ENCODE measurements at regions not wholly inside any gene's neighbourhood (a gene's known extent, or its start where the extent isn't known, plus 50 kb on each side); places are given as distances from the start of the nearest gene placed in this dataset.

GRCh38 chr3:20914310-20914709, 728.3 kb upstream of the SGO1 start:
- CTCF ChIA-PET, result no interaction called here
- no peak for DNase-seq (ENCODE audit: extremely low spot score)
- POLR2A ChIA-PET, result no interaction called here
- no peak for TF ChIP-seq SP1 (IDR thresholded peaks at IDR 0.05)
- TF ChIP-seq ARNT (IDR thresholded peaks at IDR 0.05), result no peak
- no peak for TF ChIP-seq ZNF384 (IDR thresholded peaks at IDR 0.05)
- no peak for TF ChIP-seq FOXM1 (IDR thresholded peaks at IDR 0.05; ENCODE audit: borderline replicate concordance)
- TF ChIP-seq FOXK2 (IDR thresholded peaks at IDR 0.05), result no peak
- no peak for TF ChIP-seq TARDBP (IDR thresholded peaks at IDR 0.05)
- no peak for TF ChIP-seq ELF4 (IDR thresholded peaks at IDR 0.05)
- TF ChIP-seq SUZ12 (IDR thresholded peaks at IDR 0.05), result no peak
- TF ChIP-seq PKNOX1 (IDR thresholded peaks at IDR 0.05), result no peak
- no peak for TF ChIP-seq LEF1 (IDR thresholded peaks at IDR 0.05; ENCODE audit: borderline replicate concordance)
- TF ChIP-seq HDGF (IDR thresholded peaks at IDR 0.05; ENCODE audit: borderline replicate concordance), result no peak
- TF ChIP-seq NFRKB (IDR thresholded peaks at IDR 0.05), result no peak
- no peak for TF ChIP-seq BHLHE40 (IDR thresholded peaks at IDR 0.05; ENCODE audit: borderline replicate concordance)
- TF ChIP-seq FOXA1 (IDR thresholded peaks at IDR 0.05), result no peak

GRCh38 chr3:20912406-20912805, 726.4 kb upstream of the SGO1 start:
- DNase-seq (ENCODE audit: extremely low spot score), result no peak
- CTCF ChIA-PET, result no interaction called here
- TF ChIP-seq PKNOX1 (IDR thresholded peaks at IDR 0.05) (no peak), ZNF384 (IDR thresholded peaks at IDR 0.05) (no peak), TARDBP (IDR thresholded peaks at IDR 0.05) (no peak), FOXA1 (IDR thresholded peaks at IDR 0.05) (no peak), ELF4 (IDR thresholded peaks at IDR 0.05) (no peak), FOXK2 (IDR thresholded peaks at IDR 0.05) (no peak), FOXM1 (IDR thresholded peaks at IDR 0.05; ENCODE audit: borderline replicate concordance) (no peak), L3MBTL2 (conservative IDR thresholded peaks at IDR 0.05) (no peak), LEF1 (IDR thresholded peaks at IDR 0.05; ENCODE audit: borderline replicate concordance) (no peak), HDGF (IDR thresholded peaks at IDR 0.05; ENCODE audit: borderline replicate concordance) (no peak), CTBP1 (IDR thresholded peaks at IDR 0.05; ENCODE audit: borderline replicate concordance) (no peak), BHLHE40 (IDR thresholded peaks at IDR 0.05; ENCODE audit: borderline replicate concordance) (no peak), NFRKB (IDR thresholded peaks at IDR 0.05) (no peak)
- POLR2A ChIA-PET, result no interaction called here

- CTCF ChIA-PET, result interaction anchor here (0.5 kb wide), 1 partner anchor 379 kb away, joined by 3 read pairs; no protein-coding TSS in a partner anchor
- DNase-seq (ENCODE audit: extremely low spot score), result no peak
- POLR2A ChIA-PET, result no interaction called here
These were observed 723.5 kb upstream of the SGO1 start for GRCh38 chr3:20909511-20909910.

GRCh38 chr3:20905210-20905805, 719.3 kb upstream of the SGO1 start:
- no peak for DNase-seq (ENCODE audit: extremely low spot score)
- TF ChIP-seq ELF4 (IDR thresholded peaks at IDR 0.05) (no peak), NFRKB (IDR thresholded peaks at IDR 0.05) (no peak), FOXM1 (IDR thresholded peaks at IDR 0.05; ENCODE audit: borderline replicate concordance) (no peak), ARNT (IDR thresholded peaks at IDR 0.05) (no peak), L3MBTL2 (conservative IDR thresholded peaks at IDR 0.05) (no peak), LEF1 (IDR thresholded peaks at IDR 0.05; ENCODE audit: borderline replicate concordance) (no peak), TARDBP (IDR thresholded peaks at IDR 0.05) (no peak), CTBP1 (IDR thresholded peaks at IDR 0.05; ENCODE audit: borderline replicate concordance) (no peak), SP1 (IDR thresholded peaks at IDR 0.05) (no peak), BHLHE40 (IDR thresholded peaks at IDR 0.05; ENCODE audit: borderline replicate concordance) (no peak), HDGF (IDR thresholded peaks at IDR 0.05; ENCODE audit: borderline replicate concordance) (no peak), FOXK2 (IDR thresholded peaks at IDR 0.05) (no peak), PKNOX1 (IDR thresholded peaks at IDR 0.05) (no peak), FOXA1 (IDR thresholded peaks at IDR 0.05) (no peak), SUZ12 (IDR thresholded peaks at IDR 0.05) (no peak)
- CTCF ChIA-PET, result no interaction called here
- POLR2A ChIA-PET, result no interaction called here

More at GRCh38 chr3:20909511-20909910, 723.5 kb upstream of the SGO1 start:
- TF ChIP-seq LEF1 (IDR thresholded peaks at IDR 0.05; ENCODE audit: borderline replicate concordance) (no peak), FOXK2 (IDR thresholded peaks at IDR 0.05) (no peak), SP1 (IDR thresholded peaks at IDR 0.05) (no peak), CTBP1 (IDR thresholded peaks at IDR 0.05; ENCODE audit: borderline replicate concordance) (no peak), HDGF (IDR thresholded peaks at IDR 0.05; ENCODE audit: borderline replicate concordance) (no peak), FOXM1 (IDR thresholded peaks at IDR 0.05; ENCODE audit: borderline replicate concordance) (no peak), ZNF384 (IDR thresholded peaks at IDR 0.05) (no peak), PKNOX1 (IDR thresholded peaks at IDR 0.05) (no peak), L3MBTL2 (conservative IDR thresholded peaks at IDR 0.05) (no peak)

- POLR2A ChIA-PET, result no interaction called here
These were observed 718.7 kb upstream of the SGO1 start for GRCh38 chr3:20904671-20905070.

More at GRCh38 chr3:20904671-20905070, 718.7 kb upstream of the SGO1 start:
- no peak for DNase-seq (ENCODE audit: extremely low spot score)
- no peak for TF ChIP-seq SP1 (IDR thresholded peaks at IDR 0.05)
- no peak for TF ChIP-seq SUZ12 (IDR thresholded peaks at IDR 0.05)
- no peak for TF ChIP-seq NFRKB (IDR thresholded peaks at IDR 0.05)
- TF ChIP-seq BHLHE40 (IDR thresholded peaks at IDR 0.05; ENCODE audit: borderline replicate concordance), result no peak
- no peak for TF ChIP-seq L3MBTL2 (conservative IDR thresholded peaks at IDR 0.05)
- no peak for TF ChIP-seq CTBP1 (IDR thresholded peaks at IDR 0.05; ENCODE audit: borderline replicate concordance)
- TF ChIP-seq ZNF384 (IDR thresholded peaks at IDR 0.05), result no peak
- no peak for TF ChIP-seq HDGF (IDR thresholded peaks at IDR 0.05; ENCODE audit: borderline replicate concordance)
- no peak for TF ChIP-seq FOXK2 (IDR thresholded peaks at IDR 0.05)
- TF ChIP-seq ELF4 (IDR thresholded peaks at IDR 0.05), result no peak
- no peak for TF ChIP-seq FOXM1 (IDR thresholded peaks at IDR 0.05; ENCODE audit: borderline replicate concordance)
- TF ChIP-seq FOXA1 (IDR thresholded peaks at IDR 0.05), result no peak
- CTCF ChIA-PET, result no interaction called here

Measured in HEK293T (cell line).